Lower leg skin (tissue), 4 donors: ENCODE measurements at regions not wholly inside any gene's neighbourhood (a gene's known extent, or its start where the extent isn't known, plus 50 kb on each side); places are given as distances from the start of the nearest gene placed in this dataset.

ENCODE experiments used
- DNase-seq, 2 donors: peaks; one replicate each; pipeline ENCODE4 v3.0.0-alpha.2; 2019; ENCODE audit warnings: low spot score in 2 of 2
- H3K4me3 ChIP-seq: fragments of 200-600 bp; sonication (generic); 2 replicates; pipeline ENCODE4 v1.5.1; 2017; ENCODE audit warnings: mild to moderate bottlenecking, low read depth; ENCODE audit not compliant: poor library complexity, severe bottlenecking
- CTCF ChIP-seq, 3 donors: fragments of 450-650 bp; IDR thresholded peaks; one replicate each; pipeline ENCODE4 v1.5.1; 2016; ENCODE audit warnings: antibody characterized with exemption in 3 of 3, mild to moderate bottlenecking in 3 of 3, moderate library complexity in 2 of 3
- POLR2A ChIP-seq, 2 donors: fragments of 450-650 bp; IDR thresholded peaks; one replicate each; pipeline ENCODE4 v1.6.1; 2016 to 2017; ENCODE audit warnings: antibody characterized with exemption in 2 of 2, mild to moderate bottlenecking in 1 of 2, moderate library complexity in 1 of 2
- WGBS, 2 donors: methylation state at CpG; one replicate each; pipeline ENCODE4 v1.1.5; 2018; 5-methylcytosine and 5-hydroxymethylcytosine counted together
- intact Hi-C: fragments of 100-400 bp; cut with DNase I; formaldehyde crosslinking; loops from one replicate; pipeline ENCODE4 v1.15.0; 2023; ENCODE audit warnings: low total_unique reads

- no peak for DNase-seq
- WGBS, 2 donors: 57 to 76% methylated on average over 3 of the region's 3 CpGs
- no peak overlapping the region for H3K4me3 ChIP-seq
- intact Hi-C loops: no loop called here
- TF ChIP-seq POLR2A (IDR thresholded peaks at IDR 0.05) (no peak), CTCF (IDR thresholded peaks at IDR 0.05) (no peak)
These were observed 468.2 kb downstream of the MIAT start for GRCh38 chr22:27125539-27125938.

GRCh38 chr22:27127911-27128310 is 470.5 kb downstream of the MIAT start:
- no peak overlapping the region for H3K4me3 ChIP-seq
- DNase-seq: no peak
- intact Hi-C loops: no loop called here
- 74 to 77% methylated on average over 5 of the region's 5 CpGs for WGBS, 2 donors
- TF ChIP-seq CTCF (IDR thresholded peaks at IDR 0.05) (no peak), POLR2A (IDR thresholded peaks at IDR 0.05) (no peak)

GRCh38 chr22:27128461-27129085 is 471.2 kb downstream of the MIAT start:
- WGBS, 2 donors: 66 to 67% methylated on average over 9 of the region's 9 CpGs
- DNase-seq: no peak
- TF ChIP-seq CTCF (IDR thresholded peaks at IDR 0.05): no peak
- TF ChIP-seq POLR2A (IDR thresholded peaks at IDR 0.05): no peak
- intact Hi-C loops: no loop called here
- H3K4me3 ChIP-seq: no peak overlapping the region

GRCh38 chr22:27129266-27129665 is 471.9 kb downstream of the MIAT start:
- WGBS, 2 donors: 71 to 86% methylated on average over 2 of the region's 2 CpGs

GRCh38 chr22:27130906-27131305 is 473.5 kb downstream of the MIAT start:
- H3K4me3 ChIP-seq: no peak overlapping the region
- 79 to 82% methylated on average over 4 of the region's 4 CpGs for WGBS, 2 donors
- DNase-seq: no peak
- intact Hi-C loops: no loop called here
- TF ChIP-seq POLR2A (IDR thresholded peaks at IDR 0.05): no peak
- TF ChIP-seq CTCF (IDR thresholded peaks at IDR 0.05): no peak

More at GRCh38 chr22:27129266-27129665, 471.9 kb downstream of the MIAT start:
- H3K4me3 ChIP-seq: no peak overlapping the region
- intact Hi-C loops: no loop called here
- TF ChIP-seq POLR2A (IDR thresholded peaks at IDR 0.05): no peak
- TF ChIP-seq CTCF (IDR thresholded peaks at IDR 0.05): no peak
- DNase-seq: no peak

- intact Hi-C loops: no loop called here
- no peak for DNase-seq
- H3K4me3 ChIP-seq: no peak overlapping the region
- 66 to 80% methylated on average over 4 of the region's 4 CpGs for WGBS, 2 donors
- TF ChIP-seq CTCF (IDR thresholded peaks at IDR 0.05): no peak
- no peak for TF ChIP-seq POLR2A (IDR thresholded peaks at IDR 0.05)
These were observed 474.0 kb downstream of the MIAT start for GRCh38 chr22:27131346-27131745.
